Kasumi-1 (cell line): ENCODE measurements at regions not wholly inside any gene's neighbourhood (a gene's known extent, or its start where the extent isn't known, plus 50 kb on each side); places are given as distances from the start of the nearest gene placed in this dataset.
A peak's percentile ranks its signal among the peaks of the same experiment; 100 is the strongest.

Experiments
- DNase-seq, 2 experiments: peaks; one replicate each; lab custom pipeline; 2025; lab: John Stamatoyannopoulos, UW

DNA sequence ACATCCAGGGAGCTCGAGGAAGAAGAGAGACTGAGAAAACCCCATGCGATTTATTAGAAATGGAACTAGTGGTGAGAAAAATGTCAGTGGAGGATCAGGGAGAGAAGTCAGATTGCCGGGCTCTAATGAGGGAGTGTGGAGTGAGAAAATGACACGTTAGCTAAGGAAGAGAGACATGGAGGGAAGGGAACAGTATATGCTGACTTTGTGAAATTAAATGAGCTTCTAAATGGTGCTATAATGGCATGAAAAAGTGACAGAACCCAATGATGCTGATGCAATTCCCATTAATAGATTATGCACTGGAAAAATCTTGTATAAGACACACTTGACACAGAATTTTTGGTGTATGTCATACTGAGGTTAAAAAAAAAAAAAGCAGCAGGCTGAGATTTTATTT, 112.6 kb downstream of the HSPH1 start:
- DNase-seq, result no peak

DNA sequence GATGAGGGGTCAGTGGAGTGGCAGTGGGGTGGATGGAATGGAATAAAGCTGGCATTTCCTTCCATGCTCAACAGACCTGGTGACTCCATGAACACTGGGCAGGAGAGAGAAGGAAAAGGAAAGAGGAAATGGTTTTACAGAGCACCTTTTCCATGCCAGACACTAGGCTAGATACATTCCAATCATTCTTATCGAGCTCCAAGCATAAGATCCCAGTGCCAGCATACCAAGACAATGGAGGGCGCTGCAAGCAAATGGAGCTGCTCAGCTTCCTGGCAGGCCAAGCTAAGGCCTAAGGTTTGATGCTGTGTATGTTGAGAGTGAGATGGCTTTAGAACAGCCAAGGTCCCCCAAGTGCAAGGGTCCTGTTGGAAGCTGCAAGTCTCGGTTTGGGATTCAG, 113.2 kb downstream of the HSPH1 start:
- DNase-seq, result no peak

DNA sequence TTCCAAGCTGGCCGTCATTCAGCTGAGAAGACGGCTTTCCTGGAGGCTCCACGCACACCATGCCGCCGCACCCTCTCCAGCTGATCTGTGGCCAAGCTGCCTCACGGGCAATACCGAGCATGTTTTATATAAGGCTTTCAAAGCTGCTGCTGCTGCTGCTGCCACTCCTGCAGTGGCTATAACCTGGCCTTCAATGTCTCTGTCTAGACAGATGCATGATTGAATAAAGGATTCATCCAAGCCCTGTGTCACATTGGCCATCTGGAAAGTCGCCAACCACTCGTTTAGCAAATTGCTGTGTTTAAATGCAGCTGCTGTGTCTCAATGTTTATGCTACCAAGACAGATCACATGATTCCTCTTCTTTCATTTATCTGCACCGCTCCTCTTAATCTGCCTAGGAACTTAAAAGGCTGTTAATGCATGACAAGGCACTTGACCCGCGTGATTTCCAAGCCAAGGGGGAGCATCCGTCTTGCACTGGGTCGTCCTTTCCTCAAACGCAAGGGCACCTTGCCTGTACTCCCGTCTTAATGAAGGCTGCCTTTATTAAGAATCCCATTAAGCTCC, 114.3 kb downstream of the TEX26 start:
- no peak for DNase-seq

DNA sequence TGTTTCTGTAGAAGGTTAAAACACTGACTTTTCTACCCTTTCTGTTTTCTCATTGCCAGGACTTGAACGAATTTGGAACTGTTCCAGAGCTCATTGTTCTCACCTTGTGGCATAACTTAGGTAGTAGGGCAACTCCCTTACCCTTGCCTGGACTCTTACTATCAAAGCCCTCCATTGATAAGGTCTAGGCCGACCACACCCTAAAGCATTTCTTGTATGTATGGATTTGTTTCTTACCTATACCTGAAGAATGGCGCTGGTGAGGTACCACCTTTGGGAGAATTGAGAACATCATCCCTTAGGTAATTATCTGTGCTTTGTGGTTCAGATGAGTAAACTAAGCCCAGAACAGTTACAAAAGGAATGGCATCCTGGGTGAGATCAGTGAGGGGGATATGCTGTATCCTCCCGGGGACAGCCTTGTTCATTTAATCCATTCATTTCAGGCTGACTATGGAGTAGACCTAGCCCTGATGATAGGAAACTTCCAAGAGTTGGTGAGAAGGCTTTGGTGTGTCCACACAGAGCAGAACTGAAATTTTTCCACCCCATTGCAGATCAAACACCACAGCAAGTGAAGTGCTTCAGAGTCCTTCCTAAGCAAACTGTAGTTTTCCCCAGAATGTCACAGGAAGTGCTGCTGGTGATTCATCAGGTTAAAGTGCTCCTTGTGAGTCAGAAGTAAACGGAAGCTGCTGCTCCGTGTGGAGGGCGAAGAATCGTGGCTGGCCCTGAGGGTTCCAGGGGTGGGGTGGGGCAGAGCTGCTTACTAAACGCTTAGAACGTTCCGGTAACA, 113.0 kb downstream of the TEX26 start:
- peak; percentile 58 to 72 for DNase-seq

DNA sequence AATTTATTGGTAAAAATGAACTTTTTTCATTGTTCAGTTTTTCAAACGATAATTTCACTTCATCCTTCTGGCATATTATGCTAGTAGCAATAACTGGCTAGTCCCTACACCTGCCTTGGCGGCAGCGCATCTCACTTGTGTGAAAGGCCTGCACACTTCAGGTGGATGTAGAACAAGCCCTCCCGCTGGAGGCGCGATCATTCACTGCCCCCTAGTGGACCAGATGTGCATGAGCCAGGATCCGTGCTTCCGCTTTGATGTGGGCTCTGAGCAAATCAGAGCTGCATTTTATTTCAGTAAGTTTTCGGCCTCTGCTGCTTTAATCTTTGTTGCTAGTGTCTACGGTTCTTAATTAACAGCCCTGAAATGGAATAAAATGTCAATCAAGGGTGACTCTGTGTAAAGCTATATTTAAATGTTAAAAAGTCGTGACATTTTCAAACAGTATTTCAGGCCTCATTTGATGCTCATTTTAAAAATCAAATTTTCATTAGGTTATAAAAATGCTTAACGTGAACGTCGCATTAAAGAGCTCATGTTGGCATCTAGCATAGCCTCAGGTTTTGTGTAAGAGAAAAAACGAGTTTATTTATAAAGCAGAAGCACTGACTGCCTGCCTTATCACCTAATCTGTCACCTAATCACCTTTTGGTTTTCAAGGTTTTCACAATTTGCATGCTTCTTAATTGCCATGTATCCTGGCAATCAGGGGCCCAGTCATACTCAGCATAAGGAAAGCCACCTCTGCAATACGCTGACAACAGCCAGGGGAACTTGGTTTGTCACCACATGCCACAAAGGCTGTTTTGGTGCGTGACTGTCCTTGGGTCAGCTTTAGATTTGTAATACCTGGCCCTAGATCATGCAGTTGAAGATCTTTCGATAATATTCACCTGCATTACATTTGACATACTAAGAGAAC, 112.2 kb downstream of the TEX26 start:
- DNase-seq, result peak; percentile 24 to 32

DNA sequence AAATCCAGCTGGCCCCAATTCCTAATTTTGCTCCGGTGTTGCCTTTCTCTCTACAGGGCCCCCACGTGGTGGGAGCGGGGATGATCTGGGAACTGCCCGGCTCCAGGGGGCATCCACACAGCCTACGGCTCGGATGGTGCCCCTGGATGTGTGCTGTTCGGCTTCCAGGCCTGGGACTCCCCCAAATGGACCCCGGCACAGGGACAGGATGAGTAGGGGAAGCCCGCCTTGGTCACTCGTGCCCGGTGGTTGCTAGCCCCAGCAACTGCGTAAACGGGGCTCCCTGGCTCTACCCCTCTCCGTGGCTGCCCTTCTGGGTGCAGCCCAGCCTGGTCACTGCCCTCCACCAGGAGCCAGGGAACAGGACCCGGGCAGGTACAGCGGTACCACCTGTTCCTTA, 111.5 kb downstream of the TEX26 start:
- peak; percentile 1 to 18 for DNase-seq

DNA sequence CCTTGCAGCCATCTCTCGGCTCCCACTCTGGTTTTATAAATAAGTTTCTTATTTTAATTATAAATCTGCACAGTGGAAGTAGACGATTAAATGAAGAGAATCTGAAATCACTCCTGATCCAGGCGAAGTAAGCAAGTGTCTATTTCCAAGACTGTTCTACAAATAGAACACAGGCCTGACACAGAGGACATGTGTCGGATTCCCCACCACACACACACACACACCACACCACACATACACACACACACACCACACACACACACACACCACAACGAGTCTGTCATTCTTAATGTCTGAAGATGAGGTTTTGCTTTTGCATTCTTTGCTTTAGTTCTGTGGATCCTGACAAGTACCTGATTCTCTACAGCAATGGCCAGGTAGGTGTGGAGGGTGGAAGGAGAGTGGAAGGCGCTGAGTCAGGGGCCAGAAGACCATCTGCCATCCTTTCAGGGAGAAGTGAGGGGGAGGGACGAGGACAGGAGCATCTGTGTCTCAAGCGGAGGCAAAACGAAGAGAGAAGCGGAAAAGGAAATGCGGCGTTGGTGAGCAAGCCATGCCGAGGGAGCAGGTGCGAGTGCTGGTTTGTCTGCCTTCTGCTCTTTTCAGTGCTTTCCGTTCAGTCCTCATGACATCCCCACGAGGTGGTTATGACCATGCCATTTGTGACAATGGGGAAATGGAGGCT, 110.2 kb downstream of the TEX26 start:
- no peak for DNase-seq

DNA sequence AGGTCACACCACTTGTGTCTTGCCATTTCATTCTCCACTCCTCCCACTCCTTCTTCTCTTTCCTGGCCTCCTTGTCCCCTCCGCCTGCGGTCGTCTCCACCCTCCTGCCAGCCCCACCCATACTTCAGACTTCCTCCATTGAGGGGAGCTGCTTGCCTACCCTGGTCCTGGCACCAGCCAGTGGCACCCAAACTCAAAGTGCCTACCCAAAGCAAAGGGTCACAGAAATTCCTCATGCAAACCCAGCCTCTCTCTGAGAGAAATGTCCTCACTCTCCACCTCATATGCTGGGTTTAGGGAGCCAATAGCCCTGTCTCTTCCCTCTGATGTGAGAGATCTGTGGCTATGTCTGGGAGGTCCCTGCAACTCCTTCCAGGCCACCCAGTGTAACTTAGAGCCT, 109.6 kb downstream of the TEX26 start:
- no peak for DNase-seq

DNA sequence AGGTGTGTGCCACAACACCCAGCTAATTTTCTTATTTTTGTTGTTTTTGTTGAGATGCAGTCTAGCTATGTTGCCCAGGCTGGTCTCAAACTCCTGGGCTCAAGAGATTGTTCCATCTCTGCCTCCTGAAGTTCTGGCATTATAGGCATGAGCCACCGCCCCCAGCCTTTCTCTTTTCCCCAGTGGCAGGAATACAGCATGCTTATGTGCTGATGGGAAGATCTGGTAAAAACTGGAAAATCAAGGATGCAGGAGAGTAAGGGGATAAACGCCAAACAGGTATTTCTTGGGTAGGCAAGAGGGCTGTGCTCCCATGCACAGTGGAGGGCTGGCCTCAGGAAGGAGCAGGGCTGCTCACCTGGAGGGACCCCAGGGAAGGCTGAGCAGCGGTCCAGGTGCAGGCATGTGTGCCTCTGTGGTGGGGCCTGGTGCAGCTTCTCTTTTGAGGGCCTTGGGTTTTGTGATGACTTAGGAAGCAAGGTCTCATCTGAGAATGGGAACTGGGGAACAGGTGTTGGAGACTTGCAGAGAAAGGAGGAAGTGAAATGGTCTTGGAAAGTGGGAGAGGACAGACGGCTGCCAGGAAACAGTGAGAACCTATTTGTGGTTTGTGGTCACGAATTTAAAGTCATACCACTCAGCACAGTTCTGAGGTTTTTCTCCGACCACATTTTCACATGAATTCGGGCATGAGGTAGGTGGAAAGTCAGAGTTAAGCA, 106.5 kb downstream of the TEX26 start:
- peak; percentile 45 to 47 for DNase-seq

DNA sequence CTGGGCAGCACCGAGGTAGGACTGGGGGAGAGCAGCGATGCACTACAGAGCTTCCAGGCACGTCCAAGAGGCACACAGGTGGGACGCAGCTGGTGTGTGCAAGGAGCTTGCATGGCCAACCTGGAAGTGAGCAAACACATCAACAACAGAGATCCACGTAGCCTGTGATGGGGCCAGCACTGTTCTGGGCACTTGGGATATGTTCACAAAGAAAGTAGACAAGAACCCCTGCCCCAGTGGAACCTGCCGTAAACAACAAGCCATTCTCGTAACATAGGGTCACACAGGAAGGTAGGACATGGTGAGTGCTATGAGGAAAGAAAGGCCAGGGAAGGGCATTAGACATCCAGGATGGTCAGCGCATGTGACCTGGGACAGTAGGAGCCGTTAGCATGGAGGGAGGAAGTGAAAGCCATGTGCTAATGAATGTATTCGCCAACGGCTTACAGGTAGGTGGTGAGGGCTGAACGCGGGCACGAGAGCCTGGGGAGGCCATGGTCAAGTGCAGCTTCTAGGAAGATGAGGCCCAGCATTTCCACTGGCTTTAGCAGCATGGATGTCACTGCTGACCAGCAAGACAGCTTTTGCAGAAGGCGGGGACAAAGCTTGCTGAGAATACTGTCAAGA, 105.5 kb downstream of the TEX26 start:
- DNase-seq, result no peak

DNA sequence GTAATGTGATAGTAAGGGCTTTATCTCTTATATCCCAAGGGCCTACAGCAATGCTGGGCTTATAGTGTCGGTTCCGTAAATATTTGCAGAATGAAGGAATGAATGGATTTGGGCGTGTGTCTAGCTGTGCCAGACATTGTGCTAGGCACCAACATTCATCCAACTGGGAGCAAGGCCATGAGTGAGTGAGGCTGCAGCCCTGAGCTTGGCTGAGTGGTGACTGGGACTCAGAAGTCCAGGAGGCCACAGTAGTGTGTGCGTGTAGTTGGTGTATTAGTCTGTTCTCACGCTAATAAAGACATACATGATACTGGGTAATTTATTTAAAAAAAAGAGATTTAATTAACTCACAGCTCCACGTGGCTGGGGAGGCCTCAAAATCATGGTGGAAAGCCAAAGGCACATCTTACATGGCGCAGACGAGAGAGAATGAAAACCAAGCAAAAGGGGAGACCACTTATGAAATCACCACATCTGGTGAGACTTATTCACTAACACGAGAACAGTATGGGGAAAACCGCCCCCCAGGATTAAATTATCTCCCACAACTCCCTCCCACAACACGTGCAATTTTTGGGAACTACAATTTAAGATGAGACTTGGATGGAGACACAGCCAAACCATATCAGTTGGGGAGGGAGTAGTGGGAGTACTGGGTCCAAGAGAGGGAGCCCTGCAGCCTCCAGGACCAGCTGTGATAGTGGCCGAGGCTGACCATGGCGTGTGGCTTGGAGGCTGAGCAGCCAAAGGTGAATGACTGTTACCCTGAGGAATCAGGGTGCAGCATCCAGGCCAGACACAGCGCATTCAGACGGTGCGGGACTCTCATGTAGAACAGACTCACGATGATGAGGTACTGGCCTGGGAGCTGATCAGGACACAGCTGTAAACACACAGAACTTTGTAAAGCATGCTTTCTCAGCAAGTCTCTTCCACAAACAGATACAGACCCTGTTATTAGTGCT, 104.6 kb downstream of the TEX26 start:
- DNase-seq, result peak in 1 of 2 experiments; percentile 1

DNA sequence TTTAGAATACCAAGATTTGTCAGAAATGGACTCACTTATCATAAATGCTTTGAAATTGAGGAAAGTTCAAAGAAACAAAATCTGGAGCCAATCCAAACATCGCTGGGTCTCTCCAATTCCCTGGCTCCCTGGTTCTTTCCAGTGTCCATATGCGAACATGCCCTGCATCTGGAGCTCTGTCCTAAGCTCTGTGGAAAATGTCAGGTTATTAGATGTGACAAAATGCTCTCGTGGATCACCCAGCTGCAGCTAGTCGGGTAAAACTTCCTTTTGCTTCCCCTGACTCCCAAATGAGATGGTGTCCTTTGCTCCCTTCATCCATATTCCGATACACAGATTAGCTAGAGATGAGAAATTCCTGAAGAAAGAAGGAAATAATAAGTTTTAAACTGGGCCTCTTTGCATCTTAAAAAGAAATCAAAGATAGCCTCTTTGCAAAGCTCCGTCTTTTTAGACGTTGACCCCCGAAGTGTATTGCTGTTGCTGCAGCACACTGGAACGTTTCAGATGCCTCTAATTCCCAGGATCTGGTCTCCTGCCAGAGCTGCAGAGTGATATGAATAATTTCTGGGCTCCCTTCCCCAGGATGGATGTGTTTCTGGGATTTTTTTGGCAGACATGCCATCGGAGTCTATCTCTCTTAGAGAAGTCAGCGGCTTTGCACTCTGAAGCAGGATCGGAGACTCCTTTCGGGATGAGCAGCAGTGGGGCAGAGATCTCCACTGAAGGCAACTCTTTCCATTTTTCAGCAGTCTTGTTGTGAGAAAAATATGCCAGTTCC, 102.9 kb downstream of the TEX26 start:
- no peak for DNase-seq

DNA sequence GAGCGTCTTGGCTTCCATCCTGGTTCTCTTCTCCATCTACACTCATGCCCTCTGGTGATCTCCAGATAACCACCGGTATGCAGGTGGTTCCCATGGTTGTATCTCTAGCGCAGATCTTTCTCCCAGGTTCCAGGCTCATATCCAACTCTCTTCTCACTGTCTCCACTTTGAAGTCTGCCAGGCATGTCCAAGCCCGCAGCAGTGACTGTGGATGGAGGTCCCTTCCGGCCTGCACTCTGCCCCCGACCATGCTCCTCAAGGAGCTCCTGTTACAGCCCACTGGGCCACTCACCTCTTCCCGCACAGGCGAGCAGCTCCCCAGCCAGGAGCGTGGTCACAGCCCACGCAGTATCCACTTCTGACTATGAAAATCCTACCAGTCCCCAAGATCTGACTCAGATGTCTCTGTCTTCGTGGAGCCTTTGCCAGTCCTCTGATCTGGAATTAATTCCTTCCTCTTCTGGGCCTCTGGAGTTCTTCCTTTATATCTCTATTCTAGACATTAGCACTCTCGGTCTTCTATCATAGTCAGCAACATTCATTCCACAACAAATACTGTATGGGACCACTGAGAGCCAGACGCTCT, 100.2 kb downstream of the TEX26 start:
- no peak for DNase-seq

DNA sequence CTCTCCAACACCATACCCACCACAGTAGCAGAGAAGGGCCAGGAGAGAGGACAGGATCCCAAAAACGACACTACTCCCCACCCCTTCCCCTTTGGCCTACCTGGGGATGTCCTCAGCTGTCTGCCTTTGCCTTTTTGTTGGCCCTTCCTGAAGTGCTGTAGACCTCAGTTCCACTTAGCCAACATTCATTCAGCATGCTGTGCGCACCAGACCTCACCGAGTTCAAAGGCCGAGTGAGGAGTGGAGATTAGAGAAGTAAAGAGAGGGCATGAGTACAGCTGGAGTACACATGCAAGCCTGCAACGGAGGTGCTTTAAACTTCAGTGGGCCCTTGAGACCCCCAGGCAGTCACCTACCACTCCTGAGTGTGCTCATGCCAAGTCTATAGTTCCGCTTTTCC, 99.0 kb downstream of the TEX26 start:
- no peak for DNase-seq

DNA sequence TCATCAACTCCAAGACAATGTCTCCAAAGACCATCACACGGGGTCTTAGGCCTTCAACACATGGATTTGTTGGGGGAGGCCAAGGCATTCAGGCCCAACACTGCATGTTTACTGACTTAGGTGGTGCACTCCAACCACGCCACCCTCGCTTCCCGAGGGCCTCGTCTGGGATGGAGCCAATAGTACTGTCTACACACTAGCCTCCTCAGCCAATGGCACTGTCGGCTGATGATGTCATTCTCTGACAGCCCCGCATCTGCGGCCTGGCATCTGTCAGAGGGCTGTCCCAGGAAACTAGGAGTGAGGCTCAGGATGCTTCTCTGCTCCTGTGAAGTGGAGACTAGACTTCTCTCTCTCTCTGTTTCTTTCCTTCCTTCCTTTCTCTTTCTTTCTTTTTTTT, 96.6 kb downstream of the TEX26 start:
- no peak for DNase-seq

DNA sequence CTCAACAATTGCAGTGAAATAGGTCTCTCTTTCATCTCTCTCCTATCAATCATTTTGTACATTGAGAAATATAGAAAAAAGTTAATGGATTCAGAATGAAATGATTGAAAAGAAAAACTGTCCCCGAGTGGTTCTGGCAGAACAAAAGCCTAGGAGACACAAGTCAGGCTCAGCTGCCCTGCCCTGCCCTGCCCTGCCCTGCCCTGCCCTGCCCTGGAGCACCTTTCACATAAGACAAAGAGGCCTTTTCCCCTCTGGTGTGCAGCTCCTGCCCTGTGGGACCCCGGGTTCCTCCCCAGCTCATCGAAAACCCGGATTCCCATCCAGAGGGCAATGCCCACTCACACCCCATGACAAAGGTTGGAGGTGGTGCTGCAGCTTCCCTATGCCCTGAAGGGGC, 94.7 kb downstream of the TEX26 start:
- DNase-seq, result no peak
